ENCODE measurements at regions not wholly inside any gene's neighbourhood (a gene's known extent, or its start where the extent isn't known, plus 50 kb on each side); places are given as distances from the start of the nearest gene placed in this dataset.

GRCh38 chr16:65896448-65897153, 469.9 kb upstream of the CDH5 start:
- TF ChIP-seq CTCF (IDR thresholded peaks at IDR 0.05) (no peak), POLR2A (IDR thresholded peaks at IDR 0.05) (no peak)
